HepG2 (cell line): ENCODE measurements at regions not wholly inside any gene's neighbourhood (a gene's known extent, or its start where the extent isn't known, plus 50 kb on each side); places are given as distances from the start of the nearest gene placed in this dataset.

Experiments
- ATAC-seq: fragments of 200-7000 bp; cut with Tn5 transposase; 3 replicates; pipeline ENCODE4 v1.9.1; 2020; ENCODE audit warnings: mild to moderate bottlenecking, moderate library complexity
- BruUV-seq: library from RNA; stranded (reverse); fragments of 400-500 nt; replicated peaks from 2 replicates; lab custom pipeline; 2021; lab: Mats Ljungman, UMichigan
- CTCF ChIA-PET: fragments of 300-600 bp; formaldehyde crosslinking; extraction: SDS; loops from one replicate; lab custom pipeline; 2021; ENCODE audit warnings: low total read pairs, inconsistent platforms, low intra/inter-chr PET ratio; lab: Yijun Ruan, JAX
- POLR2A ChIA-PET: fragments of 350-600 bp; sonication (Branson Sonifier 250); formaldehyde crosslinking; loops from one replicate; lab custom pipeline; 2020; ENCODE audit warnings: antibody characterized with exemption, inconsistent platforms; lab: Yijun Ruan, JAX
- DNase-seq: peaks from one replicate; pipeline ENCODE4 v3.0.0-alpha.2; 2015; ENCODE audit warnings: low spot score
- FAIRE-seq: peaks from 3 replicates; lab custom pipeline; 2011; peaks lifted over from hg19 to GRCh38; lab: Jason Lieb, UNC
- H2AFZ ChIP-seq: one replicate; pipeline ENCODE4 v1.6.1; 2011; ENCODE audit warnings: low read length, inconsistent platforms
- H3K27ac ChIP-seq: fragments of 300-600 bp; 3 replicates; pipeline ENCODE4 v1.8.0; 2011; ENCODE audit warnings: mixed run types, mild to moderate bottlenecking, mixed read lengths, low read length, inconsistent platforms; ENCODE audit not compliant: insufficient read depth; ENCODE audit errors: extremely low read length
- H3K27me3 ChIP-seq, 2 experiments: fragments of 200-600 bp in 1 of 2; 2 replicates in 1 of 2; 3 replicates in 1 of 2; pipeline versions ENCODE4 v1.6.0 to v1.8.0; 2011; ENCODE audit warnings: low read length in 2 of 2, mild to moderate bottlenecking in 2 of 2, moderate library complexity in 2 of 2, inconsistent platforms in 1 of 2; ENCODE audit not compliant: insufficient read depth in 2 of 2, control insufficient read depth in 1 of 2
- H3K36me3 ChIP-seq, 2 experiments: fragments of 200-600 bp in 1 of 2; replicated peaks in 1 of 2; 2 replicates in 1 of 2; 3 replicates in 1 of 2; pipeline versions ENCODE4 v1.5.1 to v1.8.0; 2011; ENCODE audit warnings: low read length in 2 of 2, inconsistent platforms in 1 of 2; ENCODE audit not compliant: insufficient read depth in 2 of 2, control insufficient read depth in 1 of 2
- H3K4me1 ChIP-seq: 2 replicates; pipeline ENCODE4 v1.5.1; 2012; ENCODE audit warnings: low read length, inconsistent platforms; ENCODE audit not compliant: insufficient read depth
- H3K4me2 ChIP-seq: 2 replicates; pipeline ENCODE4 v1.6.0; 2011; ENCODE audit warnings: low read depth, low read length, inconsistent platforms
- H3K4me3 ChIP-seq, 3 experiments: fragments of 200-600 bp in 1 of 3; sonication (generic), shearing (Covaris generic) in 1 of 3; replicated peaks in 1 of 3; 2 replicates each; pipeline ENCODE4 v1.5.1; 2011 to 2016; ENCODE audit warnings: low read length in 3 of 3, inconsistent platforms in 2 of 3, low read depth in 2 of 3, mild to moderate bottlenecking in 2 of 3, control low read depth in 1 of 3, mixed read lengths in 1 of 3; ENCODE audit not compliant: insufficient read depth in 1 of 3
- H3K79me2 ChIP-seq: one replicate; pipeline ENCODE4 v1.6.1; 2011; ENCODE audit warnings: low read length, inconsistent platforms; ENCODE audit not compliant: insufficient read depth
- H3K9ac ChIP-seq: 2 replicates; pipeline ENCODE4 v1.6.0; 2011; ENCODE audit warnings: mild to moderate bottlenecking, low read depth, low read length, inconsistent platforms; ENCODE audit not compliant: insufficient read depth
- H3K9me3 ChIP-seq: 2 replicates; pipeline ENCODE4 v1.5.1; 2012; ENCODE audit warnings: mild to moderate bottlenecking, low read length
- H4K20me1 ChIP-seq: 2 replicates; pipeline ENCODE4 v1.6.0; 2011; ENCODE audit warnings: inconsistent platforms, mild to moderate bottlenecking, low read length, moderate library complexity; ENCODE audit not compliant: insufficient read depth
- GPN1 ChIP-seq: sonication (generic); formaldehyde crosslinking; IDR thresholded peaks from 2 replicates; pipeline ENCODE4 v1.5.1; 2020; ENCODE audit warnings: missing genetic modification reagents, borderline replicate concordance
- THAP11 ChIP-seq: IDR thresholded peaks from 2 replicates; pipeline ENCODE4 v1.6.1; 2016; ENCODE audit warnings: missing biosample characterization, missing genetic modification reagents
- YEATS4 ChIP-seq: sonication (generic); formaldehyde crosslinking; IDR thresholded peaks from 2 replicates; pipeline ENCODE4 v1.4.0; 2020; ENCODE audit warnings: missing genetic modification reagents, borderline replicate concordance
- YY1 ChIP-seq: IDR thresholded peaks from 2 replicates; pipeline ENCODE4 v1.6.1; 2011; ENCODE audit warnings: low read length, low read depth, moderate library complexity, mild to moderate bottlenecking; ENCODE audit not compliant: insufficient read depth, insufficient replicate concordance
- ZNF720 ChIP-seq: sonication (generic); formaldehyde crosslinking; IDR thresholded peaks from 2 replicates; pipeline ENCODE4 v1.4.0; 2020; ENCODE audit warnings: missing genetic modification reagents
- ZNF776 ChIP-seq: sonication (generic); formaldehyde crosslinking; IDR thresholded peaks from 2 replicates; pipeline ENCODE4 v1.4.0; 2020; ENCODE audit warnings: mild to moderate bottlenecking, missing genetic modification reagents
- ZNF790 ChIP-seq: sonication (generic); formaldehyde crosslinking; IDR thresholded peaks from 2 replicates; pipeline ENCODE4 v1.8.0; 2022; ENCODE audit warnings: missing genetic modification reagents, mild to moderate bottlenecking, borderline replicate concordance
- WGBS: methylation state at CpG from one replicate; pipeline ENCODE4 v1.1.6; 2017; ENCODE audit warnings: low lambda C conversion rate; 5-methylcytosine and 5-hydroxymethylcytosine counted together
- in situ Hi-C: cut with HindIII; loops from 2 replicates; pipeline ENCODE4 v1.10.0; 2017; ENCODE audit warnings: low pct_unique_long_range_greater_than_20kb; ENCODE audit not compliant: extremely low pct_ligation_motif_present
- intact Hi-C: fragments of 100-400 bp; cut with micrococcal nuclease; formaldehyde crosslinking; loops from one replicate; pipeline ENCODE4 v1.10.0; 2022; ENCODE audit not compliant: unreplicated experiment
- TF ChIP-seq, protein P1 (sequence below): IDR thresholded peaks from 2 replicates; pipeline ENCODE4 v1.6.1; 2016; ENCODE audit warnings: mild to moderate bottlenecking
- TF ChIP-seq, protein P2 (sequence below): sonication (generic); formaldehyde crosslinking; IDR thresholded peaks from 2 replicates; pipeline ENCODE4 v1.8.0; 2022; ENCODE audit warnings: missing genetic modification reagents, low read depth, mild to moderate bottlenecking, borderline replicate concordance
- TF ChIP-seq, protein P3 (sequence below): sonication (generic); IDR thresholded peaks from 2 replicates; pipeline ENCODE4 v1.6.1; 2016; ENCODE audit warnings: low read depth, borderline replicate concordance
- TF ChIP-seq, protein P4 (sequence below): sonication (generic); formaldehyde crosslinking; IDR thresholded peaks from 2 replicates; pipeline ENCODE4 v1.4.0; 2020; ENCODE audit warnings: missing genetic modification reagents
- TF ChIP-seq, protein P5 (sequence below): IDR thresholded peaks from 2 replicates; pipeline ENCODE4 v1.6.1; 2016; ENCODE audit warnings: low read depth, missing genetic modification reagents, missing compliant biosample characterization

DNA sequence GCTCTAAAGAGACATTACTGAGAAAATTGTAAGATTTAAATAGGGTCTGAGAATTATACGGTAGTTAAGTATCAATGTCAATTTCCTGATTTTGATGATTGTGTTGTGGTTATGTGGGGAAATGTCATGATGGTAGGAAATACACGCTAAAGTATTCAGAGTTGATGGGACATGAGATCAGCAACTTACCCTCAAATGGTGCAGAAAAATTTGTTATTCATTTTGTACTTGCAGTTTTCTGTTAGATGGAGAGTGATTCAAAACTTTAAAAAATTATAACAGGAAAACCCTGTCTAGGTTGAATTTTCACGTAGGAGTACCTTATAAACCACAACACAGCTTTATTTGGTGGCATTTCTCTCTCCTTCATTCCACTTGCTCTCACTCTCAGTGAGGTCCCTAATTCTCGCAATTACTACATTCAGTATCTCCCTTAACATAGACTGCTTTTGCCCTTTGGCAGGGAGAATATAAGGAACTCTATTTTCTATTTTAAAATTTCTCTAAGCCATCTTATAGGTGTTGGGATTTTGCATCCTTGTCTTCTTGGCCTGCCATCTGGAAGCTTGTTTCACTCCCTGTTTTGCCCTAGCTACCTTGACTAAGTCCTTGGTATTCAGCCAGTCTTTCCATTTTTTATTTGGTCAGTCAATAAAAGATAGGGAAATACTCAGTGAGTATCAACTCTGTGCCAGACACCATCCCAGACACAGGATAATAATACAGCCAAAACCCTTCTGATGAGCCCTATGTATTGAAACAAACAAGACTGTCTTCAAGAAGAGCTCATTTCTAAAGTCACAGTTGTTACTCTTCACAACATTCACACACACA lies 550.6 kb upstream of the ACVR2A start:
- Histone ChIP-seq H4K20me1 (no peaks in the 10 kb centered on the region), H3K9ac (no peak overlapping the region), H3K79me2 (no peaks in the 10 kb centered on the region), H3K27me3 (no peaks in the 10 kb centered on the region), H3K9me3 (peaks cover 9% of the 10 kb centered on the region; the same call in 1 of the 2 replicates), H3K4me2 (no peak overlapping the region), H3K4me1 (no peaks in the 10 kb centered on the region), H3K4me3 (no peak overlapping the region), H3K36me3 (no peaks in the 10 kb centered on the region), H3K27ac (no peak overlapping the region), H2AFZ (no peak overlapping the region)
- WGBS, result 14% methylated on average over 4 of the region's 4 CpGs
- no peak for ATAC-seq
- intact Hi-C loops (no loop called here), in situ Hi-C loops (no loop called here)
- DNase-seq, result no peak
- BruUV-seq, result no TSS peak
- CTCF ChIA-PET, result no interaction called here
- POLR2A ChIA-PET, result no interaction called here
- FAIRE-seq, result no peak
- TF ChIP-seq, protein P1, sequence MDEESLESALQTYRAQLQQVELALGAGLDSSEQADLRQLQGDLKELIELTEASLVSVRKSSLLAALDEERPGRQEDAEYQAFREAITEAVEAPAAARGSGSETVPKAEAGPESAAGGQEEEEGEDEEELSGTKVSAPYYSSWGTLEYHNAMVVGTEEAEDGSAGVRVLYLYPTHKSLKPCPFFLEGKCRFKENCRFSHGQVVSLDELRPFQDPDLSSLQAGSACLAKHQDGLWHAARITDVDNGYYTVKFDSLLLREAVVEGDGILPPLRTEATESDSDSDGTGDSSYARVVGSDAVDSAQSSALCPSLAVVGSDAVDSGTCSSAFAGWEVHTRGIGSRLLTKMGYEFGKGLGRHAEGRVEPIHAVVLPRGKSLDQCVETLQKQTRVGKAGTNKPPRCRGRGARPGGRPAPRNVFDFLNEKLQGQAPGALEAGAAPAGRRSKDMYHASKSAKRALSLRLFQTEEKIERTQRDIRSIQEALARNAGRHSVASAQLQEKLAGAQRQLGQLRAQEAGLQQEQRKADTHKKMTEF (CRISPR knock-in tag), result no peak
- TF ChIP-seq, protein P2, sequence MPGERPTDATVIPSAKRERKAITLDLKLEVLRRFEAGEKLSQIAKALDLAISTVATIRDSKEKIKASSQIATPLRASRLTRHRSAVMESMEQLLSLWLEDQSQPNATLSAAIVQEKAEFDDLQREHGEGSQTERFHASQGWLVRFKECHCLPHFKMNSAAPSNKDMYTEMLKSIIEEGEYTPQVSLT (CRISPR knock-in tag), result no peak
- TF ChIP-seq ZNF720 (CRISPR knock-in tag) (no peak), ZNF790 (CRISPR knock-in tag) (no peak), GPN1 (no peak), THAP11 (no peak), ZNF776 (CRISPR knock-in tag) (no peak), YEATS4 (CRISPR knock-in tag) (no peak), YY1 (no peak)
- TF ChIP-seq, protein P3, sequence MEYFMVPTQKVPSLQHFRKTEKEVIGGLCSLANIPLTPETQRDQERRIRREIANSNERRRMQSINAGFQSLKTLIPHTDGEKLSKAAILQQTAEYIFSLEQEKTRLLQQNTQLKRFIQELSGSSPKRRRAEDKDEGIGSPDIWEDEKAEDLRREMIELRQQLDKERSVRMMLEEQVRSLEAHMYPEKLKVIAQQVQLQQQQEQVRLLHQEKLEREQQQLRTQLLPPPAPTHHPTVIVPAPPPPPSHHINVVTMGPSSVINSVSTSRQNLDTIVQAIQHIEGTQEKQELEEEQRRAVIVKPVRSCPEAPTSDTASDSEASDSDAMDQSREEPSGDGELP, result no peak
- TF ChIP-seq, protein P4, sequence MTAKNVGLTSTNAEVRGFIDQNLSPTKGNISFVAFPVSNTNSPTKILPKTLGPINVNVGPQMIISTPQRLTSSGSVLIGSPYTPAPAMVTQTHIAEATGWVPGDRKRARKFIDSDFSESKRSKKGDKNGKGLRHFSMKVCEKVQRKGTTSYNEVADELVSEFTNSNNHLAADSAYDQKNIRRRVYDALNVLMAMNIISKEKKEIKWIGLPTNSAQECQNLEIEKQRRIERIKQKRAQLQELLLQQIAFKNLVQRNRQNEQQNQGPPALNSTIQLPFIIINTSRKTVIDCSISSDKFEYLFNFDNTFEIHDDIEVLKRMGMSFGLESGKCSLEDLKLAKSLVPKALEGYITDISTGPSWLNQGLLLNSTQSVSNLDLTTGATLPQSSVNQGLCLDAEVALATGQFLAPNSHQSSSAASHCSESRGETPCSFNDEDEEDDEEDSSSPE, result no peak
- TF ChIP-seq, protein P5, sequence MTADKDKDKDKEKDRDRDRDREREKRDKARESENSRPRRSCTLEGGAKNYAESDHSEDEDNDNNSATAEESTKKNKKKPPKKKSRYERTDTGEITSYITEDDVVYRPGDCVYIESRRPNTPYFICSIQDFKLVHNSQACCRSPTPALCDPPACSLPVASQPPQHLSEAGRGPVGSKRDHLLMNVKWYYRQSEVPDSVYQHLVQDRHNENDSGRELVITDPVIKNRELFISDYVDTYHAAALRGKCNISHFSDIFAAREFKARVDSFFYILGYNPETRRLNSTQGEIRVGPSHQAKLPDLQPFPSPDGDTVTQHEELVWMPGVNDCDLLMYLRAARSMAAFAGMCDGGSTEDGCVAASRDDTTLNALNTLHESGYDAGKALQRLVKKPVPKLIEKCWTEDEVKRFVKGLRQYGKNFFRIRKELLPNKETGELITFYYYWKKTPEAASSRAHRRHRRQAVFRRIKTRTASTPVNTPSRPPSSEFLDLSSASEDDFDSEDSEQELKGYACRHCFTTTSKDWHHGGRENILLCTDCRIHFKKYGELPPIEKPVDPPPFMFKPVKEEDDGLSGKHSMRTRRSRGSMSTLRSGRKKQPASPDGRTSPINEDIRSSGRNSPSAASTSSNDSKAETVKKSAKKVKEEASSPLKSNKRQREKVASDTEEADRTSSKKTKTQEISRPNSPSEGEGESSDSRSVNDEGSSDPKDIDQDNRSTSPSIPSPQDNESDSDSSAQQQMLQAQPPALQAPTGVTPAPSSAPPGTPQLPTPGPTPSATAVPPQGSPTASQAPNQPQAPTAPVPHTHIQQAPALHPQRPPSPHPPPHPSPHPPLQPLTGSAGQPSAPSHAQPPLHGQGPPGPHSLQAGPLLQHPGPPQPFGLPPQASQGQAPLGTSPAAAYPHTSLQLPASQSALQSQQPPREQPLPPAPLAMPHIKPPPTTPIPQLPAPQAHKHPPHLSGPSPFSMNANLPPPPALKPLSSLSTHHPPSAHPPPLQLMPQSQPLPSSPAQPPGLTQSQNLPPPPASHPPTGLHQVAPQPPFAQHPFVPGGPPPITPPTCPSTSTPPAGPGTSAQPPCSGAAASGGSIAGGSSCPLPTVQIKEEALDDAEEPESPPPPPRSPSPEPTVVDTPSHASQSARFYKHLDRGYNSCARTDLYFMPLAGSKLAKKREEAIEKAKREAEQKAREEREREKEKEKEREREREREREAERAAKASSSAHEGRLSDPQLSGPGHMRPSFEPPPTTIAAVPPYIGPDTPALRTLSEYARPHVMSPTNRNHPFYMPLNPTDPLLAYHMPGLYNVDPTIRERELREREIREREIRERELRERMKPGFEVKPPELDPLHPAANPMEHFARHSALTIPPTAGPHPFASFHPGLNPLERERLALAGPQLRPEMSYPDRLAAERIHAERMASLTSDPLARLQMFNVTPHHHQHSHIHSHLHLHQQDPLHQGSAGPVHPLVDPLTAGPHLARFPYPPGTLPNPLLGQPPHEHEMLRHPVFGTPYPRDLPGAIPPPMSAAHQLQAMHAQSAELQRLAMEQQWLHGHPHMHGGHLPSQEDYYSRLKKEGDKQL (CRISPR knock-in tag), result no peak
